HG02759 (cell line): ENCODE measurements at regions not wholly inside any gene's neighbourhood (a gene's known extent, or its start where the extent isn't known, plus 50 kb on each side); places are given as distances from the start of the nearest gene placed in this dataset.

Experiments used
- ATAC-seq: cut with Tn5 transposase; IDR thresholded peaks from one replicate; pipeline ENCODE4 v1.9.1; 2021; ENCODE audit warnings: mild to moderate bottlenecking, moderate library complexity; ENCODE audit not compliant: unreplicated experiment

GRCh38 chr10:10871352-10871751 lies 146.3 kb upstream of the CELF2 start:
- no peak for ATAC-seq

- ATAC-seq = no peak
Observed at GRCh38 chr10:10872035-10872673, 145.5 kb upstream of the CELF2 start.

GRCh38 chr10:10872764-10873163 lies 144.9 kb upstream of the CELF2 start:
- ATAC-seq = no peak

- ATAC-seq = no peak
Observed at GRCh38 chr10:10873289-10873688, 144.4 kb upstream of the CELF2 start.

GRCh38 chr10:10873915-10874314 lies 143.8 kb upstream of the CELF2 start:
- ATAC-seq = no peak

GRCh38 chr10:10878963-10879362 lies 138.7 kb upstream of the CELF2 start:
- ATAC-seq = no peak

GRCh38 chr10:10881117-10881813 lies 136.4 kb upstream of the CELF2 start:
- ATAC-seq = no peak

GRCh38 chr10:10883737-10884136 lies 133.9 kb upstream of the CELF2 start:
- no peak for ATAC-seq

- ATAC-seq = no peak
Observed at GRCh38 chr10:10886861-10887531, 130.7 kb upstream of the CELF2 start.

GRCh38 chr10:10891124-10892082 lies 126.3 kb upstream of the CELF2 start:
- ATAC-seq = no peak

- no peak for ATAC-seq
Observed at GRCh38 chr10:10892290-10892875, 125.3 kb upstream of the CELF2 start.

- no peak for ATAC-seq
Observed at GRCh38 chr10:10897400-10897799, 120.3 kb upstream of the CELF2 start.

- no peak for ATAC-seq
Observed at GRCh38 chr10:10901906-10902305, 115.8 kb upstream of the CELF2 start.

GRCh38 chr10:10902951-10903350 lies 114.7 kb upstream of the CELF2 start:
- no peak for ATAC-seq

GRCh38 chr10:10903620-10904019 lies 114.1 kb upstream of the CELF2 start:
- ATAC-seq = no peak

- no peak for ATAC-seq
Observed at GRCh38 chr10:10910634-10911033, 107.0 kb upstream of the CELF2 start.

- no peak for ATAC-seq
Observed at GRCh38 chr10:10911035-10911434, 106.6 kb upstream of the CELF2 start.

GRCh38 chr10:10911471-10911921 lies 106.2 kb upstream of the CELF2 start:
- ATAC-seq = no peak

- no peak for ATAC-seq
Observed at GRCh38 chr10:10914144-10914543, 103.5 kb upstream of the CELF2 start.

- no peak for ATAC-seq
Observed at GRCh38 chr10:10915215-10915614, 102.5 kb upstream of the CELF2 start.

GRCh38 chr10:10917031-10917430 lies 100.6 kb upstream of the CELF2 start:
- no peak for ATAC-seq
